Lung (tissue), 11 donors: ENCODE measurements at regions not wholly inside any gene's neighbourhood (a gene's known extent, or its start where the extent isn't known, plus 50 kb on each side); places are given as distances from the start of the nearest gene placed in this dataset.

ENCODE experiments used
- ATAC-seq: fragments of 200-7000 bp; cut with Tn5 transposase; one replicate; pipeline ENCODE4 v1.9.1; 2020; ENCODE audit warnings: moderate number of reproducible peaks; ENCODE audit not compliant: insufficient read depth, low FRiP score
- DNase-seq, 3 donors: peaks; one replicate each; pipeline ENCODE4 v3.0.0-alpha.2; 2013 to 2017
- H3K27ac ChIP-seq, 2 donors: one replicate each; pipeline ENCODE4 v1.5.1; 2013; ENCODE audit warnings: mild to moderate bottlenecking in 2 of 2, moderate library complexity in 2 of 2, control low read depth in 1 of 2, inconsistent platforms in 1 of 2, low read depth in 1 of 2, low read length in 1 of 2
- H3K27me3 ChIP-seq, 3 donors: one replicate each; pipeline ENCODE4 v1.5.1; 2013; ENCODE audit warnings: low read length in 2 of 3; ENCODE audit not compliant: control insufficient read depth in 3 of 3, insufficient read depth in 3 of 3
- H3K36me3 ChIP-seq, 4 donors: one replicate each; pipeline ENCODE4 v1.5.1; 2013; ENCODE audit warnings: low read length in 4 of 4, mild to moderate bottlenecking in 1 of 4, moderate library complexity in 1 of 4; ENCODE audit not compliant: control insufficient read depth in 4 of 4, insufficient read depth in 4 of 4
- H3K4me1 ChIP-seq, 5 donors: one replicate each; pipeline ENCODE4 v1.5.1; 2013; ENCODE audit warnings: low read length in 5 of 5, mild to moderate bottlenecking in 2 of 5, moderate library complexity in 1 of 5; ENCODE audit not compliant: control insufficient read depth in 5 of 5, insufficient read depth in 5 of 5
- H3K4me3 ChIP-seq: one replicate; pipeline ENCODE4 v1.5.1; 2013; ENCODE audit warnings: mild to moderate bottlenecking, control low read depth, moderate library complexity
- H3K9ac ChIP-seq, 2 donors: one replicate each; pipeline ENCODE4 v1.5.1; 2013; ENCODE audit warnings: low read length in 2 of 2, control low read depth in 1 of 2; ENCODE audit not compliant: insufficient read depth in 1 of 2
- H3K9me3 ChIP-seq, 4 donors: one replicate each; pipeline ENCODE4 v1.5.1; 2013; ENCODE audit warnings: low read length in 3 of 4, mild to moderate bottlenecking in 1 of 4, moderate library complexity in 1 of 4; ENCODE audit not compliant: control insufficient read depth in 4 of 4, insufficient read depth in 3 of 4
- whole genome bisulfite sequencing, 2 donors: extraction: QIAGEN DNeasy Blood & Tissue Kit; methylation state at CpG; one replicate each; pipeline ENCODE4 v1.1.7; 2013; 5-methylcytosine and 5-hydroxymethylcytosine counted together
- TF ChIP-seq, protein P1 (sequence below): IDR thresholded peaks from 2 replicates; pipeline ENCODE4 v1.5.1; 2012; ENCODE audit warnings: mild to moderate bottlenecking; ENCODE audit errors: control extremely low read depth, extremely low read depth
- donor health status: control.
- donor health status: control.
- donor health status: Bipolar disorder and iron deficiency.
- donor health status: healthy.
- donor health status: DM: yes; HTN: yes; CAD: no.

DNA sequence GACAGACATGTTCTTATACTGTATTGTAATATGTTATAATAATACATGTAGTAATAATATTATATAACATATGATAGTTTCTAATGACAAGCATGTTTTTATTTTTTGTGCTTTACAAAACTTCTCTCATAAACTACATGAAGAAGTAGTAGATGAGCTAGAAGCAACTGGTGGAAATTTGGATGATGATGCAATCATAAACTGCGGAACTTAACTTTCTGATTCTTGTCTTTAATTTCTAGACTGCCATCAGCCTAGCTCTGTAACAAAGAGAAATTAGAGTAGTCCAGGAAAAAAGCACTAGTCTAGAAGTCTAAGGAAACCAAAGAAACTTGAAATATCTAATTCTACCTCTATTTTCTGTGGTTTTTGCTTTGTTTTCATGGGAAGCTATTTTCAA lies 71.0 kb upstream of the SPATS2L start:
- H3K27ac ChIP-seq, result no peak overlapping the region
- ATAC-seq, result no peak
- peaks cover 0 to 2% (median 0%) of the 10 kb centered on the region in 4 donors for H3K9me3 ChIP-seq
- no peak overlapping the region for H3K4me3 ChIP-seq
- WGBS, 2 donors, result 86 to 95% methylated on average over 1 of the region's 1 CpG
- H3K27me3 ChIP-seq, result no peaks in the 10 kb centered on the region
- no peak for DNase-seq
- H3K9ac ChIP-seq, result no peak overlapping the region
- TF ChIP-seq, protein P1, sequence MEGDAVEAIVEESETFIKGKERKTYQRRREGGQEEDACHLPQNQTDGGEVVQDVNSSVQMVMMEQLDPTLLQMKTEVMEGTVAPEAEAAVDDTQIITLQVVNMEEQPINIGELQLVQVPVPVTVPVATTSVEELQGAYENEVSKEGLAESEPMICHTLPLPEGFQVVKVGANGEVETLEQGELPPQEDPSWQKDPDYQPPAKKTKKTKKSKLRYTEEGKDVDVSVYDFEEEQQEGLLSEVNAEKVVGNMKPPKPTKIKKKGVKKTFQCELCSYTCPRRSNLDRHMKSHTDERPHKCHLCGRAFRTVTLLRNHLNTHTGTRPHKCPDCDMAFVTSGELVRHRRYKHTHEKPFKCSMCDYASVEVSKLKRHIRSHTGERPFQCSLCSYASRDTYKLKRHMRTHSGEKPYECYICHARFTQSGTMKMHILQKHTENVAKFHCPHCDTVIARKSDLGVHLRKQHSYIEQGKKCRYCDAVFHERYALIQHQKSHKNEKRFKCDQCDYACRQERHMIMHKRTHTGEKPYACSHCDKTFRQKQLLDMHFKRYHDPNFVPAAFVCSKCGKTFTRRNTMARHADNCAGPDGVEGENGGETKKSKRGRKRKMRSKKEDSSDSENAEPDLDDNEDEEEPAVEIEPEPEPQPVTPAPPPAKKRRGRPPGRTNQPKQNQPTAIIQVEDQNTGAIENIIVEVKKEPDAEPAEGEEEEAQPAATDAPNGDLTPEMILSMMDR, result no peak
- H3K36me3 ChIP-seq, result no peaks in the 10 kb centered on the region
- no peaks in the 10 kb centered on the region for H3K4me1 ChIP-seq

DNA sequence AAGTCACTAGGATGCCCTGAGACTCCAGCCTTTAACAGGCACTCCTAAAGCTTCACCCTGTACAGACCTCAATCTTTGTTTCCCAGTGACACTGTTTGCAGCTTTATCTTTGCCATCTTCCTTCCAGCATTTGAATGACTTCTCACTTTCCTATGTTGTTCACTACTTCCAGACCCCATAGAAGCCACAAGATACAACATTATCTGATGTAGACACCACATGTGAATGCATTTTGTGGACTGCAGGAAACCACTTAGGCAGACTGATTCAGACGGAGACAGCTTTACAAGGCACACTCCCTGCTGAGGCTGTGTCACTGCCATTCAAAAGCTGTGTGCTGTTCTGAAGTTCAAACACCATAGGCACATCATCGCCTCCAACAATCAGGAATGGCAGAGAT lies 67.3 kb upstream of the SPATS2L start:
- H3K9me3 ChIP-seq, result no peaks in the 10 kb centered on the region
- WGBS, 2 donors, result 55 to 66% methylated on average over 2 of the region's 2 CpGs
- TF ChIP-seq, protein P1, result no peak
- DNase-seq (no peak), ATAC-seq (no peak)
- H3K27ac ChIP-seq, result no peak overlapping the region
- H3K9ac ChIP-seq, result no peak overlapping the region
- H3K4me3 ChIP-seq, result no peak overlapping the region
- no peaks in the 10 kb centered on the region for H3K36me3 ChIP-seq
- H3K27me3 ChIP-seq, result no peaks in the 10 kb centered on the region
- H3K4me1 ChIP-seq, result peaks cover 0 to 4% (median 0%) of the 10 kb centered on the region in 5 donors

DNA sequence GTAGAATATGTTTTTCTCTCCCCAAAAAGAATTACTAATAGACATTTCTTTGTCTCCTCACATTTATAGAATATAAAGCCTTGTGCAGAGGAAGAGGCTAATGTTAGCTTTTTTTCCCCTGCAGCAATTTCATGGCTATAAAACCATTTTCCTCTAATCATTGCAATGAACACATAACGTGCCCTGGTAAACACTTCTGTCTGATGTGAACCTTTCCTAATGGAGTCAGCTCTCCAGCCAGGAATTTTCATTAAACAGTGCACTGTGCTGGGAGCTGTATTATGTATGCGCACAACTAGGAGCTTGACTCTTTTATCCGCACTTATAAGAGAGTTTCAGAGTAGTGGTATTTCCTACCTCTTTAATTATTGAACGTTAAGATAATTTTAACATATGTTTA lies 63.9 kb upstream of the SPATS2L start:
- DNase-seq (no peak), ATAC-seq (no peak)
- Histone ChIP-seq H3K36me3 (no peaks in the 10 kb centered on the region), H3K9me3 (no peaks in the 10 kb centered on the region), H3K9ac (no peak overlapping the region), H3K27ac (no peak overlapping the region), H3K4me3 (no peak overlapping the region), H3K27me3 (no peaks in the 10 kb centered on the region), H3K4me1 (peaks cover 0 to 7% (median 0%) of the 10 kb centered on the region in 5 donors)
- WGBS, 2 donors, result 81 to 90% methylated on average over 4 of the region's 4 CpGs
- TF ChIP-seq, protein P1, result no peak

DNA sequence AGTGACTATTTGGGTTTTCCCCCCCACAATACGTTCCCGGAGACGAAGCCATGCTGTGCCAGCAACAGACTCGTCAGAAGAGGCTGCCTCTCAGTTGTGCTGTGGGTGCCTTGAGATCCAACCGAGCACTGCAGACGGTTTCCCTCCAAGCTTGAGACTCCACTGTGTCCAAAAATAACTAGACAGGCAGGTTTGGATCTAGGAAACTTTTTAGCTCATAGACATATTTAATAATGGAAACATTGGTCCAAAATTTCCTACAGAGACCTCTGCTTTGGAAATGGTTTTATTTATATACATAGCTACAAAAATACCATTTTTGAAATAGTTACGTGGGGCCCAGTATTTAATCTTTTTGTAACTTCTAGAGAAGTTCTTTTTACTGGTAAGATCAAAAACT lies 63.1 kb upstream of the SPATS2L start:
- peaks cover 0 to 9% (median 0%) of the 10 kb centered on the region in 5 donors for H3K4me1 ChIP-seq
- DNase-seq, result no peak
- H3K4me3 ChIP-seq, result no peak overlapping the region
- 81 to 86% methylated on average over 7 of the region's 7 CpGs for WGBS, 2 donors
- H3K27me3 ChIP-seq, result no peaks in the 10 kb centered on the region
- no peaks in the 10 kb centered on the region for H3K9me3 ChIP-seq
- H3K36me3 ChIP-seq, result no peaks in the 10 kb centered on the region
- H3K9ac ChIP-seq, result no peak overlapping the region
- ATAC-seq, result no peak
- no peak overlapping the region for H3K27ac ChIP-seq
- TF ChIP-seq, protein P1, result no peak
